Natural killer cell (primary cell): ENCODE measurements at regions not wholly inside any gene's neighbourhood (a gene's known extent, or its start where the extent isn't known, plus 50 kb on each side); places are given as distances from the start of the nearest gene placed in this dataset.

Source experiments
- ATAC-seq, 3 donors: fragments of 150-1000 bp in 2 of 3; fragments of 200-7000 bp in 1 of 3; cut with Tn5 transposase; 1 replicate in 1 of 3; 2 replicates in 2 of 3; pipeline ENCODE4 v1.10.0; 2021; ENCODE audit warnings: mild to moderate bottlenecking in 2 of 3, moderate library complexity in 2 of 3
- DNase-seq, 2 donors: peaks; one replicate each; pipeline versions ENCODE4 v3.0.0 to v3.0.0-alpha.2; 2013 to 2021; ENCODE audit warnings: mixed read lengths in 1 of 2
- H3K27ac ChIP-seq: one replicate; pipeline ENCODE4 v1.5.1; 2013; ENCODE audit warnings: mild to moderate bottlenecking, low read length
- H3K27me3 ChIP-seq: one replicate; pipeline ENCODE4 v1.6.1; 2013; ENCODE audit warnings: low read length; ENCODE audit not compliant: control insufficient read depth, insufficient read depth
- H3K36me3 ChIP-seq: one replicate; pipeline ENCODE4 v1.6.1; 2013; ENCODE audit warnings: low read length; ENCODE audit not compliant: control insufficient read depth, insufficient read depth
- H3K4me1 ChIP-seq: one replicate; pipeline ENCODE4 v1.6.1; 2013; ENCODE audit warnings: low read length; ENCODE audit not compliant: control insufficient read depth, insufficient read depth
- H3K4me3 ChIP-seq: one replicate; pipeline ENCODE4 v1.5.1; 2013; ENCODE audit warnings: low read length
- H3K9me3 ChIP-seq: one replicate; pipeline ENCODE4 v1.6.1; 2013; ENCODE audit warnings: low read length; ENCODE audit not compliant: control insufficient read depth, insufficient read depth
- H3K27ac Mint-ChIP-seq, 2 donors: one replicate each; pipeline ENCODE4 v1.8.0; 2022; ENCODE audit warnings: mild to moderate bottlenecking in 2 of 2, mixed read lengths in 2 of 2, moderate library complexity in 1 of 2
- H3K27me3 Mint-ChIP-seq, 2 donors: one replicate each; pipeline ENCODE4 v1.8.0; 2022; ENCODE audit warnings: low read depth in 2 of 2, mixed read lengths in 2 of 2
- H3K36me3 Mint-ChIP-seq: one replicate; pipeline ENCODE4 v1.8.0; 2022; ENCODE audit warnings: mixed read lengths
- H3K4me1 Mint-ChIP-seq, 2 donors: one replicate each; pipeline ENCODE4 v1.8.0; 2022; ENCODE audit warnings: mixed read lengths in 2 of 2
- H3K4me3 Mint-ChIP-seq: one replicate; pipeline ENCODE4 v1.8.0; 2022; ENCODE audit warnings: mild to moderate bottlenecking, moderate library complexity, mixed read lengths
- H3K9me3 Mint-ChIP-seq, 2 donors: one replicate each; pipeline ENCODE4 v1.8.0; 2022; ENCODE audit warnings: mixed read lengths in 2 of 2
- WGBS: methylation state at CpG from one replicate; pipeline ENCODE4 v1.1.7; 2013; ENCODE audit warnings: missing lambda C conversion rate; ENCODE audit not compliant: insufficient coverage; 5-methylcytosine and 5-hydroxymethylcytosine counted together
- intact Hi-C: fragments of 100-400 bp; cut with micrococcal nuclease; formaldehyde crosslinking; loops from one replicate; pipeline ENCODE4 v1.14.2; 2022
- TF ChIP-seq, protein P1 (sequence below): fragments of 200-600 bp; IDR thresholded peaks from one replicate; pipeline ENCODE4 v1.8.0; 2022; ENCODE audit warnings: antibody characterized with exemption

DNA sequence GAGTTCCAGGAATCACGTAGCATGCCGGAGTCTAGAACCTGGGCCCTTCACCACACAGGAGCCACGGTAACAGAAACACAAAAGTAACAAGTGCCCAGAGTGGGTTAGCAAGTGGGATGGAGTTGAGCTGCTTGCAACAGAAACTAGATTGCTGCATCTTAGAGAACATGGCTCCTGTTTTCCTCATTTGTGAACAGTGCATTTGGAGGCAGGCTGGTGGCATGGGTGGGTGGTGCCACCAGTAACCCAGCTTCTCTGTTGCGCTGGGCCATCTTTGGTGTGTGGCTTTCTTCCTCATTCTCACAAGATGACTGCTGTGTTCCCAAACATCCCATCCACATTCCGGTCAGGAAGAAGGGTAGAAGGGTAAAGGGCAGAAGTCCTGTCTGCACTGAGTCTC lies 95.5 kb downstream of the KATNIP start:
- no peak overlapping the region for H3K4me3 Mint-ChIP-seq
- no peaks in the 10 kb centered on the region for H3K36me3 ChIP-seq
- no peak for ATAC-seq

DNA sequence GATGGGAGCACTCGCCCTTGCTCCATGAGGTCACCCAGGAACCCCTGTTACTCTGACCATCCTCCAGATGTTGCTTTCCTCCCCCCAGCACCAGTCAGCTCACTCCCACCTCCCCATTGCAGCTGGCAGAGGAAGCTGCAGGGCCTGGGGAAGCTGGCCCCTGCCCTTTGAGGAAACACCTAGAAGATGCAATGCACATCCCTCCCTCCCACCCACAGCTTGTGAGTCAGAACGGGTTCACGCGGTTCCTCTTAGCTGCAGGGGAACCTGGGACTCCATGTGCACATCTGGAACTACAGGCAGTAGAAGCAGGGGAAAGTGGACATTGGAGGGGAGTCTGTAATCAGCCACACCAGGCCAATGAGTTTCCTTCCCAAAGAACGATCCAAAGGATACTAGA lies 96.9 kb downstream of the KATNIP start:
- H3K27ac Mint-ChIP-seq, result no peak overlapping the region
- H3K27me3 Mint-ChIP-seq, result no peaks in the 10 kb centered on the region
- H3K4me1 Mint-ChIP-seq, result no peaks in the 10 kb centered on the region
- no peaks in the 10 kb centered on the region for H3K36me3 ChIP-seq
- H3K27ac ChIP-seq, result no peak overlapping the region
- no peaks in the 10 kb centered on the region for H3K9me3 ChIP-seq
- H3K36me3 Mint-ChIP-seq, result no peaks in the 10 kb centered on the region
- no peaks in the 10 kb centered on the region for H3K27me3 ChIP-seq
- ATAC-seq, result no peak
- DNase-seq, result no peak
- no peak overlapping the region for H3K4me3 ChIP-seq
- no peaks in the 10 kb centered on the region for H3K4me1 ChIP-seq
- H3K9me3 Mint-ChIP-seq, result no peaks in the 10 kb centered on the region
- no peak overlapping the region for H3K4me3 Mint-ChIP-seq
- 62% methylated on average over 5 of the region's 5 CpGs for WGBS
- TF ChIP-seq, protein P1, sequence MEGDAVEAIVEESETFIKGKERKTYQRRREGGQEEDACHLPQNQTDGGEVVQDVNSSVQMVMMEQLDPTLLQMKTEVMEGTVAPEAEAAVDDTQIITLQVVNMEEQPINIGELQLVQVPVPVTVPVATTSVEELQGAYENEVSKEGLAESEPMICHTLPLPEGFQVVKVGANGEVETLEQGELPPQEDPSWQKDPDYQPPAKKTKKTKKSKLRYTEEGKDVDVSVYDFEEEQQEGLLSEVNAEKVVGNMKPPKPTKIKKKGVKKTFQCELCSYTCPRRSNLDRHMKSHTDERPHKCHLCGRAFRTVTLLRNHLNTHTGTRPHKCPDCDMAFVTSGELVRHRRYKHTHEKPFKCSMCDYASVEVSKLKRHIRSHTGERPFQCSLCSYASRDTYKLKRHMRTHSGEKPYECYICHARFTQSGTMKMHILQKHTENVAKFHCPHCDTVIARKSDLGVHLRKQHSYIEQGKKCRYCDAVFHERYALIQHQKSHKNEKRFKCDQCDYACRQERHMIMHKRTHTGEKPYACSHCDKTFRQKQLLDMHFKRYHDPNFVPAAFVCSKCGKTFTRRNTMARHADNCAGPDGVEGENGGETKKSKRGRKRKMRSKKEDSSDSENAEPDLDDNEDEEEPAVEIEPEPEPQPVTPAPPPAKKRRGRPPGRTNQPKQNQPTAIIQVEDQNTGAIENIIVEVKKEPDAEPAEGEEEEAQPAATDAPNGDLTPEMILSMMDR, result no peak
- intact Hi-C loops, result no loop called here

More for the DNA sequence above, 95.5 kb downstream of the KATNIP start:
- TF ChIP-seq, protein P1, result no peak
- Mint-ChIP-seq H3K27me3 (no peaks in the 10 kb centered on the region), H3K9me3 (no peaks in the 10 kb centered on the region), H3K27ac (no peak overlapping the region), H3K36me3 (no peaks in the 10 kb centered on the region), H3K4me1 (peaks cover 0 to 4% of the 10 kb centered on the region in 2 donors)
- no peak overlapping the region for H3K4me3 ChIP-seq
- no peaks in the 10 kb centered on the region for H3K9me3 ChIP-seq
- no peaks in the 10 kb centered on the region for H3K4me1 ChIP-seq
- DNase-seq, result no peak
- no peaks in the 10 kb centered on the region for H3K27me3 ChIP-seq
- H3K27ac ChIP-seq, result no peak overlapping the region
- WGBS, result 99% methylated on average over 5 of the region's 5 CpGs
- intact Hi-C loops, result no loop called here

DNA sequence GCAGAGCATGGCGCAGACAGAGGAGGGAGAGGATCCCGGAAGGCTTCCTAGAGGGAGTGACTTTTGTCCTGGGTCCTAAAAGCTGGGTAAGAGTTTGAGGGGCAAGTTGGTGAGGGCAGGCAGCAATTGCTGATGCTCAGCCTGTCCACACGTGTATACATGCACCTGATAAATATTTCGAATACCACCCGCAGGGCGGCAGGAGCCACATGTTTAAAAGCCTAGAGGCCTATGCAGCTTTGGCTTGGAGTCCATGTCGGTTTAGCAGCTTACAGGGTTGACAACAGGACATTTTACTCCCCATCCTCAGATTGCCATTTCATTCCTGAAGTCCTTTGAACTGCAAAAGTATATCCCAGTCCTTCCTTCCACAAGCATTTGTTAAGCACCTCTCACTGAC lies 99.1 kb downstream of the KATNIP start:
- Mint-ChIP-seq H3K9me3 (no peaks in the 10 kb centered on the region), H3K4me1 (no peaks in the 10 kb centered on the region), H3K4me3 (no peak overlapping the region), H3K36me3 (no peaks in the 10 kb centered on the region), H3K27ac (no peak overlapping the region), H3K27me3 (no peaks in the 10 kb centered on the region)
- no peak for DNase-seq
- Histone ChIP-seq H3K27ac (no peak overlapping the region), H3K4me3 (no peak overlapping the region), H3K4me1 (no peaks in the 10 kb centered on the region), H3K36me3 (no peaks in the 10 kb centered on the region), H3K9me3 (no peaks in the 10 kb centered on the region), H3K27me3 (no peaks in the 10 kb centered on the region)
- intact Hi-C loops, result no loop called here
- TF ChIP-seq, protein P1, result no peak
- no peak for ATAC-seq
- WGBS, result 97% methylated on average over 7 of the region's 7 CpGs

DNA sequence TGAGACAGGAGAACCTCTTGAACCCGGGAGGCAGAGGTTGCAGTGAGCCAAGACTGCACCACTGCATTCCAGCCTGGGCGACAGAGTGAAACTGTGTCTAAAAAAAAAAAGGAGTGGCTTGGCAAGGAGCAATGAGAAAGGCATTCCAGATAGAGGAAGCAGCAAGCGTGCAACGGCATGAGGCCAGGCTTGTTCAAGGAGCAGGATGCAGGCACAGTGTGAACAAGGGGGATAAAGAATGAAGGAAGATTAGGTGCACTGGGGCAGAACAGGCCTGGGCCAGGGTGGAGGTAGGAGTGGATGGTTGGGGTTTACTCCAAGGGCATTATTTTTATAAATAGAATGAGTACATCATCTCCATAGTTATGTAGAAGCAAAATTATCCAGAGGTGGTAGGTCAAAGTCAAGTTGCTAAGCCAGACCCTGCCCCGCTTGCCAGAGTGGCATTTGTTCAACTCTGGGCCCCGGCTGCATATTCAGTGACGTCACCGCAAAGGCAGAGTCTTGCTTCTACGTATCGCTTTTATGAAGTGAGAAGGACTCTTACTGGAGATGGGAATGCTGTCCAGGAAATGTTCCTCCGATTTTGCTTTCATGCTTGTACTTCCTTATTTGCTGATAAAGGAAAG lies 100.2 kb downstream of the KATNIP start:
- intact Hi-C loops, result no loop called here
- Mint-ChIP-seq H3K36me3 (no peaks in the 10 kb centered on the region), H3K9me3 (no peaks in the 10 kb centered on the region), H3K4me3 (no peak overlapping the region), H3K27me3 (no peaks in the 10 kb centered on the region), H3K4me1 (no peaks in the 10 kb centered on the region), H3K27ac (no peak overlapping the region)
- Histone ChIP-seq H3K9me3 (no peaks in the 10 kb centered on the region), H3K4me3 (no peak overlapping the region), H3K27ac (no peak overlapping the region), H3K27me3 (no peaks in the 10 kb centered on the region), H3K4me1 (no peaks in the 10 kb centered on the region), H3K36me3 (no peaks in the 10 kb centered on the region)
- ATAC-seq, result no peak
- TF ChIP-seq, protein P1, result no peak
- 96% methylated on average over 11 of the region's 11 CpGs for WGBS
- no peak for DNase-seq
